Liver (tissue), 6 donors: ENCODE measurements at regions not wholly inside any gene's neighbourhood (a gene's known extent, or its start where the extent isn't known, plus 50 kb on each side); places are given as distances from the start of the nearest gene placed in this dataset.
"Not testable (repeated sequence)": the region's sequence is repeated elsewhere in the genome, so short reads cannot be mapped to it uniquely, and the experiment has no call there.

Experiments used
- DNase-seq: peaks from one replicate; pipeline ENCODE4 v3.0.0-alpha.2; 2017; ENCODE audit warnings: low spot score
- H3K27ac ChIP-seq, 2 donors: one replicate each; pipeline ENCODE4 v1.7.0; 2013; ENCODE audit warnings: inconsistent platforms in 2 of 2, low read length in 2 of 2, control low read depth in 1 of 2, low read depth in 1 of 2, mild to moderate bottlenecking in 1 of 2
- H3K27me3 ChIP-seq, 4 donors: one replicate each; pipeline versions ENCODE4 v1.6.1 to v1.7.0; 2013; ENCODE audit warnings: low read length in 3 of 4, inconsistent platforms in 1 of 4, mild to moderate bottlenecking in 1 of 4, moderate library complexity in 1 of 4; ENCODE audit not compliant: control insufficient read depth in 4 of 4, insufficient read depth in 4 of 4
- H3K36me3 ChIP-seq, 4 donors: one replicate each; pipeline versions ENCODE4 v1.6.1 to v1.7.0; 2013; ENCODE audit warnings: low read length in 3 of 4, mild to moderate bottlenecking in 3 of 4, low read depth in 1 of 4, moderate library complexity in 1 of 4; ENCODE audit not compliant: control insufficient read depth in 4 of 4, insufficient read depth in 3 of 4
- H3K4me1 ChIP-seq, 4 donors: one replicate each; pipeline versions ENCODE4 v1.6.1 to v1.7.0; 2013; ENCODE audit warnings: low read length in 3 of 4, mild to moderate bottlenecking in 3 of 4, moderate library complexity in 1 of 4; ENCODE audit not compliant: control insufficient read depth in 4 of 4, insufficient read depth in 4 of 4
- H3K4me3 ChIP-seq, 3 donors: one replicate each; pipeline versions ENCODE4 v1.6.1 to v1.7.0; 2013; ENCODE audit warnings: low read length in 3 of 3, control low read depth in 1 of 3, low read depth in 1 of 3, mild to moderate bottlenecking in 1 of 3
- H3K9ac ChIP-seq, 2 donors: one replicate each; pipeline ENCODE4 v1.7.0; 2013; ENCODE audit warnings: low read length in 2 of 2, mild to moderate bottlenecking in 2 of 2, moderate library complexity in 2 of 2, control low read depth in 1 of 2, low read depth in 1 of 2
- H3K9me3 ChIP-seq, 4 donors: one replicate each; pipeline versions ENCODE4 v1.6.1 to v1.7.0; 2013; ENCODE audit warnings: low read length in 3 of 4; ENCODE audit not compliant: control insufficient read depth in 4 of 4
- WGBS: extraction: QIAGEN DNeasy Blood & Tissue Kit; methylation state at CpG from one replicate; pipeline ENCODE4 v1.1.7; 2013; 5-methylcytosine and 5-hydroxymethylcytosine counted together
- donor health status: healthy.
- donor health status: healthy.
- donor health status: healthy.

- H3K27me3 ChIP-seq, H3K36me3 ChIP-seq, H3K9ac ChIP-seq, H3K4me1 ChIP-seq, H3K27ac ChIP-seq, H3K4me3 ChIP-seq, DNase-seq: not testable (repeated sequence)
- peaks cover 0 to 14% (median 3%) of the 10 kb centered on the region in 4 donors for H3K9me3 ChIP-seq
- WGBS: 66% methylated on average over 29 of the region's 29 CpGs
These were observed 230.3 kb downstream of the SHCBP1 start for GRCh38 chr16:46390660-46391462.

GRCh38 chr16:46389561-46390041, 231.6 kb downstream of the SHCBP1 start:
- not testable (repeated sequence) for H3K36me3 ChIP-seq, H3K27me3 ChIP-seq, H3K9me3 ChIP-seq, H3K27ac ChIP-seq, H3K9ac ChIP-seq, H3K4me1 ChIP-seq
- 70% methylated on average over 20 of the region's 20 CpGs for WGBS
- peak overlapping the region in 1 of 3 donors; percentile 0 for H3K4me3 ChIP-seq
- DNase-seq: peak; percentile 71

- H3K9ac ChIP-seq, H3K36me3 ChIP-seq, H3K27ac ChIP-seq, H3K4me1 ChIP-seq, H3K27me3 ChIP-seq, DNase-seq: not testable (repeated sequence)
- H3K4me3 ChIP-seq: peak overlapping the region in 1 of 3 donors; percentile 0
- peaks cover 0 to 12% (median 5%) of the 10 kb centered on the region in 4 donors for H3K9me3 ChIP-seq
- 72% methylated on average over 27 of the region's 27 CpGs for WGBS
These were observed 232.2 kb downstream of the SHCBP1 start for GRCh38 chr16:46388939-46389491.

- not testable (repeated sequence) for H3K9ac ChIP-seq, H3K27me3 ChIP-seq, H3K4me1 ChIP-seq, H3K36me3 ChIP-seq, H3K27ac ChIP-seq, H3K4me3 ChIP-seq
- peaks cover 0 to 12% (median 5%) of the 10 kb centered on the region in 4 donors for H3K9me3 ChIP-seq
- 66% methylated on average over 16 of the region's 16 CpGs for WGBS
- DNase-seq: peak; percentile 39
These were observed 232.8 kb downstream of the SHCBP1 start for GRCh38 chr16:46388354-46388753.

- not testable (repeated sequence) for H3K9ac ChIP-seq, H3K4me1 ChIP-seq, H3K4me3 ChIP-seq, DNase-seq, H3K36me3 ChIP-seq, H3K27me3 ChIP-seq, H3K27ac ChIP-seq
- WGBS: 67% methylated on average over 15 of the region's 15 CpGs
- H3K9me3 ChIP-seq: peaks cover 0 to 12% (median 5%) of the 10 kb centered on the region in 4 donors
These were observed 233.5 kb downstream of the SHCBP1 start for GRCh38 chr16:46387720-46388119.

GRCh38 chr16:46386805-46387620, 234.2 kb downstream of the SHCBP1 start:
- DNase-seq, H3K9ac ChIP-seq, H3K27me3 ChIP-seq, H3K4me1 ChIP-seq, H3K27ac ChIP-seq, H3K36me3 ChIP-seq: not testable (repeated sequence)
- WGBS: 65% methylated on average over 28 of the region's 28 CpGs
- peak overlapping the region in 1 of 3 donors; percentile 3 for H3K4me3 ChIP-seq
- peaks cover 0 to 17% (median 5%) of the 10 kb centered on the region in 4 donors for H3K9me3 ChIP-seq

GRCh38 chr16:46386110-46386771, 234.9 kb downstream of the SHCBP1 start:
- peaks cover 0 to 23% (median 6%) of the 10 kb centered on the region in 4 donors for H3K9me3 ChIP-seq
- not testable (repeated sequence) for H3K4me1 ChIP-seq, H3K27me3 ChIP-seq, H3K9ac ChIP-seq, H3K27ac ChIP-seq, H3K4me3 ChIP-seq, DNase-seq, H3K36me3 ChIP-seq
- 66% methylated on average over 23 of the region's 25 CpGs for whole genome bisulfite sequencing
